Stimulated activated naive CD4-positive, alpha-beta T cell (primary cell): ENCODE measurements at regions not wholly inside any gene's neighbourhood (a gene's known extent, or its start where the extent isn't known, plus 50 kb on each side); places are given as distances from the start of the nearest gene placed in this dataset.

Source experiments
- DNase-seq, 6 experiments: peaks; one replicate each; lab custom pipeline; 2025; lab: John Stamatoyannopoulos, UW

DNA sequence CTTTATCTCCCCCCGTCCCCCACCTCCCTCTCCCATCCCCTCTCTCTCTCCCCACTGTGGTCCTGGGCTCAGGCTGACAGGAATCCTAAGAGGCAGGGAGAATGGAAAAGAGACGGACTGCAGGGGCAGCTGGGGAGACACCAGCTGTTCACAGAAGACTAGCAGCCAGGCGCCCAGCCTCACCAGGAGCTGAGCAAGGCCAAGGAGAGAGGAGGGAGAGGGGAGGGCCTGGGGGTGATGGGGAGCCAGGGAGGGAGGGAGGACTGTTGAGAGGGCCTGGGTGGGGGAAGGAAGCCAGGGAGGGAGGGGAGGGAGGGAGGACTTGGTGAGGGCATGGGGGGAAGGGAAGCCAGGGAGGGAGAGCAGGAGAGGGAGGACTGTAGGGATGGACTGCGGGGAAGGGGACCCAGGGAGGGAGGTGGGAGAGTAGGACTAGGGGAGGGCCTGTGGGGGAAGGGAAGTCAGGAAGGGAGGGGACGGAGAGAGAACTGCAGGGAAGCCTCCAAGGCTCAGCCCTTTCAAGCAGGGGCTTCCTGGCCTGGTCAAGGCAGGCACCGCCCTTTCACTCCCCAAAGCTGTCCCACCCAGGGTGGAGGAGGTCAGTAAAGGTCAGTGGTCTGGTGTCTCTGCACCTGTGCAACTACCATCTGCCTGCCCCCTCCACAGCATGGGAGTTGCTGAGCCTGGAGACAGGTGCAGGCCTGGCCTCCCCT, 517.7 kb upstream of the MYT1L start:
- DNase-seq, result no peak

DNA sequence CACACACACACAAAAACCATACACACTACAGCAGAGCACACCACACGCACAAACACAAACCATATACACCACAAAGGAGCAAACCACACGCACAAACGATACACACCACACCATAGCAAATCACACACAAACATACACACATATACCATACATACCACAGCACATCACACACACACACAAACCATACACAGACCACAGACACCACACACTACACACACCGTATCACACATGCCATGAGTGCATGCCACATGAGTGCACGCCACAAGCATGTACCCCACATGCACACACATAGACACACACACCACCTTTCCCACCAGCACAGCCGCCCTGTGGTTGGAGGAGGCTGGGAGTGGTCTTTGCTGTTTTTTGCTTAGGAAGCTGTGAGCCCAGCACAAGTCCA, 517.1 kb upstream of the MYT1L start:
- DNase-seq, result no peak

- DNase-seq, result no peak
Measured at GRCh38 chr2:2847209-2847676, 516.2 kb upstream of the MYT1L start.

GRCh38 chr2:2846332-2847208, 515.5 kb upstream of the MYT1L start:
- no peak for DNase-seq

DNA sequence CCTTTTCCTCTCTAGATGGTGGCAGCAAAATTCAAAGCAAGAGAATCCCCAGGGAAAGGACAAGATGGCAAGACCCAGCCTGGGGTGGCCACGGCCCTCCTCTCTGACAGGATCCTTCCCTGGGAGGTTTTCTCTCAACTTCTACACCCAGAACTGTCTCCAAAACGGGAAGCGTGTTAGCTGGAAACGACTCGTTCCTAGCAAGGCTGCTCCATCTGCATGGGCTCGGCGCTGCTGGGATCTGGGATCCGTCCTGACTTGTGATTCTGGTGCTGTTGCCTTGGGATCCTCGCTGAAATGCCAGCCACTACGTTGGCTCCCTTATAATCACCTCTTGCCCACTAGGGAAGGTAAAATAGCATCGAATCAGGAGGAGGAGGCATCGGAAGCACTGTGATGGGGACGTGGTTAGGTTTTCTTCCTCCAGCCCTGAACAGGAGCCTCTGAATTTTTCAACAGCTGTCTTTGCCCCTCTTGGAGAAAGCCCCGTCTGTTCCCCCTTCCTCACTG, 514.8 kb upstream of the MYT1L start:
- no peak for DNase-seq

- DNase-seq, result no peak
Measured at GRCh38 chr2:2845267-2845666, 514.2 kb upstream of the MYT1L start.

DNA sequence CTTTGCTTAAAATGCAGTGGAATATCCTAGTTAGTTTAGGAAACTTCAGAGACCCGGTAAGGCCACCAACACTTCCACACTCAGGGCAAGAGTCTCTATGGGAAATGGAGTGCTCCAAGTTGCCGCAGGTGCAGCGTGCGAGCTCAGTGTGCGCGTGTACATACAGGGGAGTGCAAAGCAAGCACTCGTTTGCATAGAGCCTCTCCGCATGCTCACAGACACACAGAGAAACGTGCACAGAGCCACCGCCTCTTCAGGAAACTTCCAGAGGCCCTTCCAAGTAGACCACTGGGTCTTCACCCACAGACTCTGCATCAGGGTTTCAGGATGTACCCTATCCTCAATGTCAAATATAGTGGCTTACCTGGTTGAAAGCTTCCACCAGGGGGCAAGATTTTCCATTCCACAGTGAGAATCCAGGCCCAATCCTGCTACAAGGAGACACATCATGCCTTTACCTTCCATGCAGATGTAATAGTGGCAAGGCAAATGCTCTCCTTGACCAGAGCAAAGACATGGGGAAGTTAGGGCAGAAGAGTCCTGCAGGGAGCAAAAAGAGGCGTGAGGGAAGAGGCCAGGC, 513.0 kb upstream of the MYT1L start:
- no peak for DNase-seq

DNA sequence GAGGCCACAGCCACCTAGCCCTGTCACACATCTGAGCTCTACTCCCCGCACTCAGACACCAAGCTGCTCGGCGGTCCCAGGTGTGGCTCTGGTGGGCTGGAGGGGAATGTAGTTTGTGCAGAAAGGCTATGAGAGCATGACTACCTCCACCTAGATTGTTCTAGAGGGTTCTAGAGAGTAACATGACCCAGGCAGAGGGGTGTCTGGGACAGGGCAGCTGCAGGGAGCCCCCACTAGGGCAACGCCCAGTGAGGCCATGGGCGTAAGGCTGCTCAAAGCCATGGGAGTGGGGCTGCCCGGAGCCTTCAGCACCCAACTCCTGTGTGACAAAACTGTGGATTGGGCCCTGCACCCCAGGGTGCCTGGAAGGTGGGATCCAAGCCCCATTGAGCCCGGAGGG, 511.4 kb upstream of the MYT1L start:
- DNase-seq, result no peak

DNA sequence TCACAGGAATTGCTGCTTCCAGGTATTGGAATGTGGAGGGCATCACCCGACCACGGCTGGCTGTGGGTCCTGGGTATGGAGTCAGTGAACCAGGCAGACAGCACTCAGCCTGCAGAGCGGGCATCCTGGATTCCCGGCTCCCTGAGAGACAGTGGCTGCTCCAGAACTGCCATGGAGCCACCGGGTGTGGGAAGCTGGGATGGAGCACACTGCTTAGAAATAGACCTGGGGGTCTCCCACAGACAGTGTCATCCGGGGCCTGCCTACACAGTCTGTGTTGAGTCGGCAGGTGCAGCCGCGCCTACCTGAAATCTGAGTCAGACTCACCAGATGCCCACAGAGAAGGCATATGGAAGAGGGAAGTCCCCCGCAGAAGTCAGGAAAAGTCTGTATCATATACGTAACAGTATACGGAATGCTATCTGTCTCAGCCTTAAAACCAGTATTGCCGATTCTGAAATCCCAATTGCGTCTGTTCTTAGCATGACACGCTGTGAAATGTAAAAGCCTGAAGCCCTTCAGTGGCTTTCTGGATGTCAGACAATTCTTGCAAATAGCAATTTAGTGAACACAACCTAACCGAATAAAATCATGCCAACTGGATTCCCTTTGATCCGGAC, 509.7 kb upstream of the MYT1L start:
- no peak for DNase-seq

- DNase-seq, result no peak
Measured at GRCh38 chr2:2839782-2840531, 508.9 kb upstream of the MYT1L start.

DNA sequence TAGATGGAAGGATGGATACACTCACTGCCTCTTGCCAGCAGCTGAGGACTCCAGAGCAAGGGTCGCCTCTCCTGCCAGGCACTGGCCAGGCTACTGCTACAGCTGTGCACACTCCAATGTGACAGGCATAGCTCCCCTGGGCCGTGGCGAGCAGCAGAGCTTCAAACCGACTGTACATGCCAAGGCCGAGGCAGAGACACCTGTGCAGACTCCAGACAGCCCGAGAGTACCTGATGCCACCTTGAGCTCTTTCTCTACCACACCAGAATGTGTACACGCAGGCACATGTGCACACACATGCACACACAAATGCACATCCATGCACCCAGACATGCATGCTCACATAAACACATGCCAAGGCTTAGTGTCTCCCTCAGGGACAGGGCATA, 508.3 kb upstream of the MYT1L start:
- DNase-seq, result no peak

DNA sequence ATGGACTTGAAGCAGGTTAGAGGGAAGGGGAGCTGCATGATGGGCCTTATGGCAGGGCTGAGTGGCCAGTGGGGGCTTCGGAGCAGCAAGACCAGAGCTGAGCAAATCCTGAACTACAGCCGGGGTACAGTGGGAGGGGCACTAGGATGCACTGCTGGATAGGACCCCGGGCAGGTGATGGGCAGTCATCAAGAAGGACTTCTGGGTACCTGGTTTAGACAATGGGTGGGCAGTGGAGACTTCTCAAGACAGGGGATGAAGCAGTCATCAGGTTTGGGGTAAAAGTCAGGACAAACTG, 507.4 kb upstream of the MYT1L start:
- no peak for DNase-seq

- no peak for DNase-seq
Measured at GRCh38 chr2:2837746-2838547, 506.9 kb upstream of the MYT1L start.

- DNase-seq, result no peak
Measured at GRCh38 chr2:2836343-2837070, 505.4 kb upstream of the MYT1L start.

DNA sequence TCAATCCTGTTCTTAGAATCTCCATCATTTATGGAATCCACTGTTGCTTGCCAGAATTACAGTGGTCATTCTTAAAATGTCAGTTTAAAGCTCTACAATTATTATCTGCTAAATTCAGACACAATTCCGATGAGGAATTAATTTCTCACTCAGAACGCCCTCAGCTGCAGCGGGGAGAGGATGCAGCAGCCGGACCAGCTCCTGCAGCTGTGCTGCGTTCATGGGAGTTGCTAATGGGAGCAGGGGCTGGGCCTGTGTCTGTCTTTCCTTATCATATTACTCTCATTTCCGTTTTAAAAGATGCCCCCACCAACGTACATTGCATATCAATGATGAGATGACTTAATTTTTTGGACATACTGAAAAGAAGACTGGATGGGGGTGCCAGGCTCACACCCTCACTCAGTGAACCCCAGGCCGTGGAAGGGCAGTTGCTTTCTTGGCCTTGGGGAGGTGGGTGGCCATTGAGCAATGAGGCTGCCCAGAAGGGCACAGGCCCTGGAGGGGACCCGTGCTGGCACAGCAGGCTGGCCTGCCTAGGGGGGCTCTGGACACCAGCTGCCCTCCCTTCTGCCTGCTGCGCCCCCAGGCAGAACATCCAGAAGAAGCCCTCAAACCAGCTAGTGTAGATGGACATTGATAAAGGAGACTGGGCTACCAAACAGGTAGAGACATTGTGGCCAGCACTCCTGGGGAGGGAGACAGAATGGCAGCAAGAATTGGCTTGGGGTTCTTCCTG, 503.6 kb upstream of the MYT1L start:
- DNase-seq, result no peak

DNA sequence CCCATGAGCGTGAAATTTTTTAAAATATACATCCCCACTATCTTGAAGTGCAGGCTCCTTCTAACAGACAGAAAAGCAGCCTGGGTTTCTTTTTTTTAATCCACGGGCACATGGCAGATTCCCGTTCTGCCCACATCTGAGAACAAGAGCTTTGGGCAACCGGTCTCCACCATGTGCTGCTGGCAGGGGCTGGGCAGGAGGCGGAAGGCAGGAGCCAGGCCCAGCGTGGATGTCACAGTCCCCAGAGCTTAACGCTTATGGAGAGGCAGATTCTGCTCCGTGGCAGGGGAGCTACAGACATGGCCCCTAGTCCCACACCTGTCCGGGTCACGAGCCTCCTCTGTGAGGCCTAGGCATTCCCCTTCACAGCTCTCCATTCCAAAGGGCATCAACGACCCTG, 503.0 kb upstream of the MYT1L start:
- no peak for DNase-seq

GRCh38 chr2:2832657-2833056, 501.6 kb upstream of the MYT1L start:
- DNase-seq, result no peak

- no peak for DNase-seq
Measured at GRCh38 chr2:2831633-2832032, 500.6 kb upstream of the MYT1L start.

DNA sequence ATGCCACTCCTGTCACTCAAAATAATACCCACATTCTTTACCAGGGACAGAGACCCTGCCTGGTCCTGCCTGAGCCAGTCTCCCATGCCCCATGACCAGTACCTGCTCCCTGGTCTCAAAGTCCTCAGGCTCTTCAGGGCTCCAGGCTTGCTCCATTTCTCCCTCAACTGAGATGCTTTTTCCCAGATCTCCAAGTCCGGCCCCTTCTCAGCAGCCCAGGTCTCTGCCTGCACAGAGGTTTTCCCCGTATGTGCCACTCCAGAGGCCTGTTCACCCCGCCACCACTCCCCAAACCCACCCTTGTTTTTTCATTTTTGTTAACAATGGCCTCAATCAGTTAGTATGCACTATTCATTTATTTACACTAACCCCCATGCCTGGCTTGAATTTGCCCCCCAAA, 499.5 kb upstream of the MYT1L start:
- no peak for DNase-seq
